Keratinocyte (primary cell): ENCODE measurements at regions not wholly inside any gene's neighbourhood (a gene's known extent, or its start where the extent isn't known, plus 50 kb on each side); places are given as distances from the start of the nearest gene placed in this dataset.

Experiments
- EZH2 ChIP-seq: IDR thresholded peaks from one replicate; pipeline ENCODE4 v1.6.1; 2012; ENCODE audit warnings: inconsistent platforms, mild to moderate bottlenecking, low read length, moderate library complexity
- TF ChIP-seq, protein P1 (sequence below), 3 experiments: IDR thresholded peaks in 1 of 3; conservative IDR thresholded peaks in 1 of 3; optimal IDR thresholded peaks in 1 of 3; 2 replicates in 2 of 3; 3 replicates in 1 of 3; pipeline versions ENCODE3 to v1.5.1; 2011; ENCODE audit warnings: low read length in 3 of 3, mild to moderate bottlenecking in 3 of 3, moderate library complexity in 2 of 3, control low read depth in 1 of 3, inconsistent platforms in 1 of 3; ENCODE audit not compliant: insufficient read depth in 2 of 3; ENCODE audit errors: extremely low read depth in 1 of 3

DNA sequence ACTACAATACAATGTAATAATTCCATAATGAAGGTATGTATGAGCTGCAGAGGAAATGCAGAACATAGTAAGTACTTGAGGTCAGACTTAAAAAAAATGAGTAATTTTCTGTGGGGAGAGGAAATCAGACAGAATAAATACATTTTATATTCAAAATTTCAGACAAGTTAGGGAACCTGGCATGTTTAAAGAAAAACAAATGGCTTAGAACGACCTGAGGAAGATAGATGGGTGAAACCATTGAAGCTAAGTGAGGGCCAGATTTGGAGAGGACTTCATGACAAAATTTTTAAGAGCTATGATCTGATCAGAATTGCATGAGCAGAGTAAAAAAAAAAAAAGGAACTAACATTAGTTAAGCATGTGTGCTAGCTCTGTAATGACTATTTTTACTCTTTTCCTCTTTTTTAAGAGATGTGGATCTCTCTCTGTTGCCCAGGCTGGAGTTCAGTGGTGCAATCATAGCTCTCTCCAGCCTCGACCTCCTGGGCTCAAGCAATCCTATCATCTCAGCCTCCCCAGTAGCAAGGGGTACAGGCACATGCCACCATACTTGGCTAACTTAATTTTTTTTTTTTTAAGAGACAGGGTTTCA, 157.6 kb upstream of the PDE3A start:
- TF ChIP-seq EZH2, result no peak
- TF ChIP-seq, protein P1, sequence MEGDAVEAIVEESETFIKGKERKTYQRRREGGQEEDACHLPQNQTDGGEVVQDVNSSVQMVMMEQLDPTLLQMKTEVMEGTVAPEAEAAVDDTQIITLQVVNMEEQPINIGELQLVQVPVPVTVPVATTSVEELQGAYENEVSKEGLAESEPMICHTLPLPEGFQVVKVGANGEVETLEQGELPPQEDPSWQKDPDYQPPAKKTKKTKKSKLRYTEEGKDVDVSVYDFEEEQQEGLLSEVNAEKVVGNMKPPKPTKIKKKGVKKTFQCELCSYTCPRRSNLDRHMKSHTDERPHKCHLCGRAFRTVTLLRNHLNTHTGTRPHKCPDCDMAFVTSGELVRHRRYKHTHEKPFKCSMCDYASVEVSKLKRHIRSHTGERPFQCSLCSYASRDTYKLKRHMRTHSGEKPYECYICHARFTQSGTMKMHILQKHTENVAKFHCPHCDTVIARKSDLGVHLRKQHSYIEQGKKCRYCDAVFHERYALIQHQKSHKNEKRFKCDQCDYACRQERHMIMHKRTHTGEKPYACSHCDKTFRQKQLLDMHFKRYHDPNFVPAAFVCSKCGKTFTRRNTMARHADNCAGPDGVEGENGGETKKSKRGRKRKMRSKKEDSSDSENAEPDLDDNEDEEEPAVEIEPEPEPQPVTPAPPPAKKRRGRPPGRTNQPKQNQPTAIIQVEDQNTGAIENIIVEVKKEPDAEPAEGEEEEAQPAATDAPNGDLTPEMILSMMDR (optimal IDR thresholded peaks at IDR 0.05 in 1 of 3, IDR thresholded peaks at IDR 0.05 in 1 of 3, conservative IDR thresholded peaks at IDR 0.05 in 1 of 3; ENCODE audit: extremely low read depth in 1 of 3, insufficient read depth in 2 of 3, low read length in 3 of 3), result no peak
